ENCODE measurements at regions not wholly inside any gene's neighbourhood (a gene's known extent, or its start where the extent isn't known, plus 50 kb on each side); places are given as distances from the start of the nearest gene placed in this dataset.

- no peak overlapping the region for H3K4me3 ChIP-seq (ENCODE audit: low read length)
- no peak for TF ChIP-seq CTCF (IDR thresholded peaks at IDR 0.05; ENCODE audit: insufficient read depth, low read depth, low read length, missing control alignments)
- DNase-seq (ENCODE audit: low read depth), result no peak
Observed at GRCh38 chr9:130766021-130766926, 68.8 kb upstream of the ABL1 start.

- no peak for DNase-seq (ENCODE audit: low read depth)
- TF ChIP-seq CTCF (IDR thresholded peaks at IDR 0.05; ENCODE audit: insufficient read depth, low read depth, low read length, missing control alignments), result no peak
- H3K4me3 ChIP-seq (ENCODE audit: low read length), result no peak overlapping the region
Observed at GRCh38 chr9:130766927-130767307, 68.1 kb upstream of the ABL1 start.

- H3K4me3 ChIP-seq (ENCODE audit: low read length), result no peak overlapping the region
- no peak for TF ChIP-seq CTCF (IDR thresholded peaks at IDR 0.05; ENCODE audit: insufficient read depth, low read depth, low read length, missing control alignments)
- no peak for DNase-seq (ENCODE audit: low read depth)
Observed at GRCh38 chr9:130768265-130768664, 66.8 kb upstream of the ABL1 start.

GRCh38 chr9:130768891-130769403 is 66.1 kb upstream of the ABL1 start:
- no peak overlapping the region for H3K4me3 ChIP-seq (ENCODE audit: low read length)
- DNase-seq (ENCODE audit: low read depth), result no peak
- TF ChIP-seq CTCF (IDR thresholded peaks at IDR 0.05; ENCODE audit: insufficient read depth, low read depth, low read length, missing control alignments), result no peak

GRCh38 chr9:130770093-130770492 is 65.0 kb upstream of the ABL1 start:
- no peak for TF ChIP-seq CTCF (IDR thresholded peaks at IDR 0.05; ENCODE audit: insufficient read depth, low read depth, low read length, missing control alignments)
- no peak overlapping the region for H3K4me3 ChIP-seq (ENCODE audit: low read length)
- DNase-seq (ENCODE audit: low read depth), result no peak

- peak; percentile 73 for DNase-seq (ENCODE audit: low read depth)
- no peak overlapping the region for H3K4me3 ChIP-seq (ENCODE audit: low read length)
- TF ChIP-seq CTCF (IDR thresholded peaks at IDR 0.05; ENCODE audit: insufficient read depth, low read depth, low read length, missing control alignments), result peak; percentile 72
Observed at GRCh38 chr9:130770679-130771442, 64.2 kb upstream of the ABL1 start.

Measured in epithelial cell of esophagus (primary cell).